ENCODE measurements at regions not wholly inside any gene's neighbourhood (a gene's known extent, or its start where the extent isn't known, plus 50 kb on each side); places are given as distances from the start of the nearest gene placed in this dataset.

DNA sequence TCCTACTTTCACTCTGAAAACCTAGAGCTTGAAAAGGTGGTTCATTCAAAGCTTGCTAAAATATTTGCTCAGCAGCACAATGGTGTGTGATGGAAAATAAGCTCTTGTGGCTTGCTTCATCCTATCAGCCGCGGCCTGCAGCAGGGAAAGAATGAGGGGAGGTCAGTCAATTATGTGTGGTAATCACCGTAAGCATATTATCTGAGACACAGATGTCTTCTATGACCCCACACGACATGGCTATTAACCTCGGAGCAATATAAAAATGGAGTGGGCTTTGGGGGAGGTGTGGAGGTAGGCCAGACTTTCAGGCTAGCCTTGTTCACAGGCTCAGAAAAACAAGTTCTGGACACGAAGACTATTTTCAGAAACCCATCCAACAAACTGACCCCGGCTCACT, 98.4 kb upstream of the SIX3 start:
- H3K4me3 ChIP-seq = no peak overlapping the region
- POLR2A ChIA-PET = interaction anchor here (1.4 kb wide), 1 partner anchor 18 kb away, joined by 3 read pairs; no protein-coding TSS in a partner anchor
- no peak overlapping the region for H3K4me2 ChIP-seq (ENCODE audit: control insufficient read depth, insufficient read depth)
- no peak for DNase-seq (ENCODE audit: low read depth, low spot score)
- no peak overlapping the region for H3K27ac ChIP-seq (ENCODE audit: control insufficient read depth, insufficient read depth)
- H2AFZ ChIP-seq (ENCODE audit: control insufficient read depth, low read depth, low read length) = no peak overlapping the region
- no peaks in the 10 kb centered on the region; the same call in 2 of the 3 replicates for H3K9me3 ChIP-seq (replicated peaks; ENCODE audit: control insufficient read depth, insufficient read depth, low read length)
- peaks cover under 1% of the 10 kb centered on the region; the same call in 1 of the 2 replicates for H3K4me1 ChIP-seq (ENCODE audit: control insufficient read depth, insufficient read depth, low read length)
- no peaks in the 10 kb centered on the region for H3K36me3 ChIP-seq (ENCODE audit: control insufficient read depth in 2 of 2, insufficient read depth in 2 of 2, low read length in 1 of 2)
- RAD21 ChIA-PET (ENCODE audit: unreplicated experiment) = no interaction called here
- H3K27me3 ChIP-seq (replicated peaks in 1 of 2; ENCODE audit: control insufficient read depth in 2 of 2, insufficient read depth in 2 of 2, low read length in 1 of 2) = no peaks in the 10 kb centered on the region
- no TSS peak for BruUV-seq (replicated peaks)
- H3K9ac ChIP-seq (ENCODE audit: control insufficient read depth, insufficient read depth, low read length) = no peak overlapping the region
- ATAC-seq = no peak
- CTCF ChIA-PET = no interaction called here
- no peaks in the 10 kb centered on the region for H3K79me2 ChIP-seq (ENCODE audit: control insufficient read depth, insufficient read depth, low read length)
- intact Hi-C loops (cut with micrococcal nuclease; ENCODE audit: unreplicated experiment) (no loop called here), in situ Hi-C loops (cut with MboI) (no loop called here)
- TF ChIP-seq GABPA (IDR thresholded peaks at IDR 0.05; ENCODE audit: low read depth) (no peak), TAF1 (IDR thresholded peaks at IDR 0.05; ENCODE audit: borderline replicate concordance, low read depth, low read length) (no peak), MEF2A (IDR thresholded peaks at IDR 0.05; ENCODE audit: insufficient read depth, low read depth, low read length) (no peak), GATAD2B (conservative IDR thresholded peaks at IDR 0.05; ENCODE audit: low read depth) (no peak), FOXK2 (IDR thresholded peaks at IDR 0.05) (no peak), CREB1 (IDR thresholded peaks at IDR 0.05; ENCODE audit: low read depth) (no peak), NRF1 (conservative IDR thresholded peaks at IDR 0.05; ENCODE audit: low read depth, low read length) (no peak), ZNF384 (IDR thresholded peaks at IDR 0.05; ENCODE audit: borderline replicate concordance, low read depth, low read length) (no peak), NR2C1 (IDR thresholded peaks at IDR 0.05) (no peak)
- TF ChIP-seq, protein P1, sequence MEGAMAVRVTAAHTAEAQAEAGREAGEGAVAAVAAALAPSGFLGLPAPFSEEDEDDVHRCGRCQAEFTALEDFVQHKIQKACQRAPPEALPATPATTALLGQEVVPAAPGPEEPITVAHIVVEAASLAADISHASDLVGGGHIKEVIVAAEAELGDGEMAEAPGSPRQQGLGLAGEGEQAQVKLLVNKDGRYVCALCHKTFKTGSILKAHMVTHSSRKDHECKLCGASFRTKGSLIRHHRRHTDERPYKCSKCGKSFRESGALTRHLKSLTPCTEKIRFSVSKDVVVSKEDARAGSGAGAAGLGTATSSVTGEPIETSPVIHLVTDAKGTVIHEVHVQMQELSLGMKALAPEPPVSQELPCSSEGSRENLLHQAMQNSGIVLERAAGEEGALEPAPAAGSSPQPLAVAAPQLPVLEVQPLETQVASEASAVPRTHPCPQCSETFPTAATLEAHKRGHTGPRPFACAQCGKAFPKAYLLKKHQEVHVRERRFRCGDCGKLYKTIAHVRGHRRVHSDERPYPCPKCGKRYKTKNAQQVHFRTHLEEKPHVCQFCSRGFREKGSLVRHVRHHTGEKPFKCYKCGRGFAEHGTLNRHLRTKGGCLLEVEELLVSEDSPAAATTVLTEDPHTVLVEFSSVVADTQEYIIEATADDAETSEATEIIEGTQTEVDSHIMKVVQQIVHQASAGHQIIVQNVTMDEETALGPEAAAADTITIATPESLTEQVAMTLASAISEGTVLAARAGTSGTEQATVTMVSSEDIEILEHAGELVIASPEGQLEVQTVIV (IDR thresholded peaks at IDR 0.05; ENCODE audit: borderline replicate concordance, partially characterized antibody) = no peak
- 71% methylated on average over 7 of the region's 7 CpGs for WGBS (ENCODE audit: insufficient coverage, insufficient replicate concordance, low lambda C conversion rate, missing lambda C conversion rate)
- FAIRE-seq = no peak
- SMC1A ChIA-PET (ENCODE audit: uncharacterized antibody, unreplicated experiment) = interaction anchor here (1.3 to 1.6 kb wide), 3 partner anchors 9 to 52 kb away, joined by 3 to 5 read pairs (median 3); no protein-coding TSS in a partner anchor
- no peaks in the 10 kb centered on the region for H4K20me1 ChIP-seq (ENCODE audit: control insufficient read depth, insufficient read depth)

All from GM12878 (cell line).